ENCODE measurements at regions not wholly inside any gene's neighbourhood (a gene's known extent, or its start where the extent isn't known, plus 50 kb on each side); places are given as distances from the start of the nearest gene placed in this dataset.

- TF ChIP-seq CTCF (conservative IDR thresholded peaks at IDR 0.05 in 1 of 2, IDR thresholded peaks at IDR 0.05 in 1 of 2; ENCODE audit: low read depth in 1 of 2, low read length in 2 of 2), result no peak
- no peak for TF ChIP-seq EZH2 (IDR thresholded peaks at IDR 0.05; ENCODE audit: low read length, missing control alignments)
These were observed 1162.1 kb downstream of the RAPGEF2 start for GRCh38 chr4:160265014-160265413.

Measured in fibroblast of lung (primary cell).